C4-2B (cell line): ENCODE measurements at regions not wholly inside any gene's neighbourhood (a gene's known extent, or its start where the extent isn't known, plus 50 kb on each side); places are given as distances from the start of the nearest gene placed in this dataset.

ENCODE experiments used
- H3K27ac ChIP-seq: fragments of 450-650 bp; 2 replicates; pipeline ENCODE4 v1.5.1; 2017
- ZFX ChIP-seq: fragments of 450-650 bp; IDR thresholded peaks from 2 replicates; pipeline ENCODE4 v1.6.1; 2017
- TF ChIP-seq, protein P1 (sequence below): fragments of 450-650 bp; conservative IDR thresholded peaks from 2 replicates; pipeline ENCODE4 v1.5.1; 2017; ENCODE audit warnings: mild to moderate bottlenecking

DNA sequence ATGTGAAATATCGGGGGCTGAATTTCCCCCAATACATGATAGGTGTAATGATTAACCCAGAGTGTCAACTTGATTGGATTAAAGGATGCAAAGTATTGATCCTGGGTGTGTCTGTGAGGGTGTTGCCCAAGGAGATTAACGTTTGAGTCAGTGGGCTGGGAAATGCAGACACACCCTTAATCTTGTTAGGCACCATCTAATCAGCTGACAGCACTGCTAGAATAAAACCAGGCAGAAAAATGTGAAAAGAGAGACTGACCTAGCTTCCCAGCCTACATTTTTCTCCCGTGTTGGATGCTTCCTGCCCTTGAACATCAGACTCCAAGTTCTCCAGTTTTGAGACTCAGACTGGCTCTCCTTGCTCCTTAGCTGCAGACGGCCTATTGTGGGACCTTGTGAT is 247.8 kb downstream of the OTOL1 start:
- no peak for TF ChIP-seq ZFX
- TF ChIP-seq, protein P1, sequence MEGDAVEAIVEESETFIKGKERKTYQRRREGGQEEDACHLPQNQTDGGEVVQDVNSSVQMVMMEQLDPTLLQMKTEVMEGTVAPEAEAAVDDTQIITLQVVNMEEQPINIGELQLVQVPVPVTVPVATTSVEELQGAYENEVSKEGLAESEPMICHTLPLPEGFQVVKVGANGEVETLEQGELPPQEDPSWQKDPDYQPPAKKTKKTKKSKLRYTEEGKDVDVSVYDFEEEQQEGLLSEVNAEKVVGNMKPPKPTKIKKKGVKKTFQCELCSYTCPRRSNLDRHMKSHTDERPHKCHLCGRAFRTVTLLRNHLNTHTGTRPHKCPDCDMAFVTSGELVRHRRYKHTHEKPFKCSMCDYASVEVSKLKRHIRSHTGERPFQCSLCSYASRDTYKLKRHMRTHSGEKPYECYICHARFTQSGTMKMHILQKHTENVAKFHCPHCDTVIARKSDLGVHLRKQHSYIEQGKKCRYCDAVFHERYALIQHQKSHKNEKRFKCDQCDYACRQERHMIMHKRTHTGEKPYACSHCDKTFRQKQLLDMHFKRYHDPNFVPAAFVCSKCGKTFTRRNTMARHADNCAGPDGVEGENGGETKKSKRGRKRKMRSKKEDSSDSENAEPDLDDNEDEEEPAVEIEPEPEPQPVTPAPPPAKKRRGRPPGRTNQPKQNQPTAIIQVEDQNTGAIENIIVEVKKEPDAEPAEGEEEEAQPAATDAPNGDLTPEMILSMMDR, result no peak
- H3K27ac ChIP-seq, result no peak overlapping the region

DNA sequence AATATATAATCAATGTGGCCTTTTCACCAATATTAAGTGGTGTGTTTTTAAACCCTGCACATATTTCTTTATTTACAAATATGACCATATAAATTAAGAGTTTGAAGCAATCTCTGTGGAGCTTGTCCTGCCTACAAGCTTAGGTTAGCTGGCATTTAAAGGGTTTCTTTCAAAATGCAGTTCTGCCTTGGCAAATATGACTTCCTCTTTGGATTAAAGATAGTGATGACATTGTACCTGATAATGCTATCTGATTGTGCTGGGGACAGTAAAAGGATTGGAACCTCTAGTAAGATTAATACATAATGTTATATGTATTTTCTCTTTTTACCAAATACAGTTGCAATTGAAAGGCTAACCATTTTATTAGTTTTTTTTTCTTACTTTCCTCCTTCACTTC is 249.1 kb downstream of the OTOL1 start:
- TF ChIP-seq ZFX, result no peak
- TF ChIP-seq, protein P1, result no peak
- H3K27ac ChIP-seq, result no peak overlapping the region

- no peak overlapping the region for H3K27ac ChIP-seq
- TF ChIP-seq, protein P1, result no peak
- no peak for TF ChIP-seq ZFX
Measured at GRCh38 chr3:161748049-161748448, 251.4 kb downstream of the OTOL1 start.

DNA sequence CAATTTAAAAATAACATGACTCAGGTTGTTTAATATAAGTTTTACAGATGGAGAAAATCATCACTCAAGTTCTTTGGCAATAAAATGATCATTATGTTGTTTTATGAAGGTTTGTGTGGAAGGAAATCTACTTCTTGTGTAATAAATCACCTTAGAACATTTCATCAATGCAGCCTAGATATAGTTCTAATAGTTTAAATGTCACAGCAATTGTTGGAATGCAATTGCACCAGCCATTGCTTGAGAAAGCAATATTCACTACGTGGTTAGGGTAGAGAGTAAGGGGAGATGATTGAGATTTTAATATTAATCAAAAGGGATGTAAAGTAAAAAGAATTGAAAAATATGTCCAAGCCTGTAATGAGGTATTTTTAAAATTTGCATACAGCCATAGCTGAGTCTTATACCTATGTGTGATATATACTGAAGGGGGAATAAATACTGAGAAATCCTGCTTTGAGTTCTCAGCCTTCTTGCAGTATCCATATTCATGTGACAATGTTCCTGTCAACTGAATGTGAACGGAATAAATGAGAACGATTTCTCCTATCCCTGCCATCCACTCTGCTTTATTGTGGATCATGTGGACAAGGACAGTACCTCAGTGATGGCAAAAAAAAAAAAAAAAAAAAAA is 257.9 kb downstream of the OTOL1 start:
- no peak overlapping the region for H3K27ac ChIP-seq
- TF ChIP-seq, protein P1, result no peak
- no peak for TF ChIP-seq ZFX

DNA sequence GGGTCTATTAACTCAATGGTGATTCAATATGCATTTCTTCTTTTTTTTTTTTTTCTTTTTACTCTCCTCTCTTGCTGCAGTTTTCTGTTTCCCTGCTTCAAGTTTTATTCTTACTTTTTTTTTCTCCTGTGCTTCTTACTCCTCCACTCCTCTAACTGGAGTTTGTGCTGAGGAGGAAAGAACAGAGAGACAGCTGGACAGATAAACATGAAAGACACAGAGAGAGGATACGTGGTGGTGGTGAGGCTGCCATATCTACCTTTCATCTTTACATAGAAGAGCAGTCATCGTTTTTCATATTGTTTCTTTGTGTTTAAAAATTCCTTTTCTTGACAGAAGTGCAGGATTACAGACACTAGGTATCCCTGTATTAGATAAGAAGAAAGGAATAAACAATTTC is 262.8 kb downstream of the OTOL1 start:
- H3K27ac ChIP-seq, result no peak overlapping the region
- TF ChIP-seq, protein P1, result no peak
- no peak for TF ChIP-seq ZFX

GRCh38 chr3:161766331-161766730 is 269.7 kb downstream of the OTOL1 start:
- TF ChIP-seq, protein P1, result no peak
- TF ChIP-seq ZFX, result no peak
- no peak overlapping the region for H3K27ac ChIP-seq

- TF ChIP-seq ZFX, result no peak
- TF ChIP-seq, protein P1, result no peak
- H3K27ac ChIP-seq, result no peak overlapping the region
Measured at GRCh38 chr3:161770484-161771386, 274.1 kb downstream of the OTOL1 start.
